Brain pericyte (primary cell): ENCODE measurements at regions not wholly inside any gene's neighbourhood (a gene's known extent, or its start where the extent isn't known, plus 50 kb on each side); places are given as distances from the start of the nearest gene placed in this dataset.
A peak's percentile ranks its signal among the peaks of the same experiment; 100 is the strongest.

ENCODE experiments used
- DNase-seq: peaks from one replicate; pipeline ENCODE4 v3.0.0-alpha.2; 2012; ENCODE audit warnings: low read depth, low spot score

DNA sequence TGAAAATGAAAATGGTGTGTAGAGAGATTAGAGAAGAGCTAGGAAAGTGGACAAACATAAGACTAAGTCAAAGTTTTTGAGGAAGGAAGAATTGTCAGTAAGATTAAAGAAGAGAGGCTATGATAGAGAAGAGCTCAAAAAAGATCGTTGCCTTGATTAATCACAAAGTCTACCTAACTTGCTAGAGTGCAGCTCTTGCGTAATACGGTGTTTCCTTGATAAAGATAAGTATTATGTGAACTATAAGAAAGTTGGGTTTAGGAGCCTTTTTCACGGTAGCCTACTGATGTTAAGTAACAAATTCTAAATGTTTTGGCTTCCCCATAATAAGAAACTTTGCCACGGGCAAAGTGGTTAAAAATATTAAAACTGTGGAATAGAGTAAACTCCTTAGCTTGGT, 226.4 kb upstream of the NRXN1 start:
- DNase-seq = no peak

DNA sequence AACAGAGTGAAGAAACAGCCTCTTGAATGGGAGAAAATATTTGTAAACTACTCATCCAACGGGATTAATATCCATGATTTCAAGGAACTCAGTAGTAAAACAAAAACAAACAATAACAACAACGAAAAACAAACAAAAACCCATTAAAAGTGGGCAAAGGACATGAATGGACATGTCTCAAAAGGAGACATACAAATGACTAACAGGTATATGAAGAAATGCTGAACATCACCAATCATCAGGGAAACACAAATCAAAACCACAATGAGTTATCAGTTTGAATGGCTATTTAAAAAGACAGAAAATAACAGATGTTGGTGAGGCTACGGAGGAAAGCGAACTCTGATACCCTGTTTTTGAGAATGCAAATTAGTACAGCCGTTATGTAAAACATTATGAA, 224.8 kb upstream of the NRXN1 start:
- no peak for DNase-seq

DNA sequence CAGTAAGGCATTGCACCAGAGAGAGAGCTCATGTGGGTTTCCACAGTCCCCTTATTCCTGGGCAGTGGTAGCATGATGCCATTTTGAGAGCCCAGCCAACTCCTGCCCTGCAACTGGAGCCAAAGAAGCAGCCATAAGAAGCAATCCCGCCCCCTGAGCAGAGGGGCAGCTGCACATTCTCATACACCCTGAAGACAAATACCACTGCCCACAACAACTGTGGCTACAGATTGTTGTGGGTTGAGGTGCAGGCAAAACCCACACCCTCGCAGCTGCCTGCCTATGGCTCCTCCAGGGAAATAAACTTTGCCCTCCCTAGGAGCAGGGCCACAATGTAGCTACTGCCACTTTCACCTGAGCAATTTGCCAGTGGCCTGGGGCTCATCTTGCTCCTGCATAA, 219.4 kb upstream of the NRXN1 start:
- DNase-seq = no peak

DNA sequence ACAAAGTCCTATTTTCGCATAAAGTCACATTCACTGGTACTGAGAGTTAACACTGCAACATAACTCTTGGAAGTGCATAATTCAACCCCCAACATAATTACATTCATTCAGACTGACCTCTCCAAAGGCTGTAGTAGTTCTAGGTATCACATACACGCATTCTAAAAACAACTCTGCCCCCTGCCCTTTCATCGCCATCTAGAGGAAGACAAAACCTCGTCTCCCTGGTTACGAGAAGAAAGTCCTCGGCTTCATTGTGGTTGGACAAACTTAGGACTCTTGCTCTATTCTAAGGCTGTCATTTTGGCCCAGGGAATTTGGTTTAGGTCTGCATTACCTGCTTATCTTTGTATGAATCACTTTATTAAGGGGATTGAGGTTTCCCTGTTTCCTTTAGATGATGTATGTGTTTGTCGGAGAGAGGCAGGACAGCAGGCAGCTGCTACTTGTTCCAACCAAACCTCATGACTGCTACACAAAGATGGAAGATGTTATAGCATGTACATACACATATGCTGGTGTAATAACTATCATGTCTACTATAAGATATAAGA, 215.4 kb upstream of the NRXN1 start:
- DNase-seq = no peak

DNA sequence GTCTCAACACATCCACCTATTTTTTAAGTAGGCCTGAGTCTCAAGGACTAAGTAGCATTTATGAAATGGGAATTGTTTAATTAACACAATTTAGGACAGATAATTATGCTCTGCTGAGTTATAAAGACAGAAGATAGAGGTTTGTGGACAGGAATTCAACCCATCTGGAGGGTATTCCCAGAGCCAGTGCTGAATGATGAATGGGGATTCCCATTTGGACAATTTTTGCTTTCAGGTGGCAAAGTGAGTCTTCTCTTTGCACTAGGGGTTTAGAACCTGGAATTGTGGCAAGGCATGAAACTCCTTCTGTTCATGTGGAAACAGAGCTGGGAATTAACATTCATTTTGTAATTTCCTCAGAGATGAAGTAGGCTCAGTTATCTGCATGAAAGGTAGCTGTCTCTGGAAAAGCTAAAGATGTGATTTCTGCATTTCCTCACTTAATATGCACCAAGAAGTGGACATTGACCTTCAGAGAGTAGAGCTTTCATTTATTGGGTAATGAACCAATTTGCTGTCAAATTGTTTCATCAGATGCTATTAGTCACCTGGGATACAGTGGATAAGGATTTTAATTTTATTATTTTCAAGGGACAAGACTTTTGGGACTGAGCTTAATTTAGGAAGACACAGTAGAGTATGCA, 212.1 kb upstream of the NRXN1 start:
- DNase-seq = no peak

DNA sequence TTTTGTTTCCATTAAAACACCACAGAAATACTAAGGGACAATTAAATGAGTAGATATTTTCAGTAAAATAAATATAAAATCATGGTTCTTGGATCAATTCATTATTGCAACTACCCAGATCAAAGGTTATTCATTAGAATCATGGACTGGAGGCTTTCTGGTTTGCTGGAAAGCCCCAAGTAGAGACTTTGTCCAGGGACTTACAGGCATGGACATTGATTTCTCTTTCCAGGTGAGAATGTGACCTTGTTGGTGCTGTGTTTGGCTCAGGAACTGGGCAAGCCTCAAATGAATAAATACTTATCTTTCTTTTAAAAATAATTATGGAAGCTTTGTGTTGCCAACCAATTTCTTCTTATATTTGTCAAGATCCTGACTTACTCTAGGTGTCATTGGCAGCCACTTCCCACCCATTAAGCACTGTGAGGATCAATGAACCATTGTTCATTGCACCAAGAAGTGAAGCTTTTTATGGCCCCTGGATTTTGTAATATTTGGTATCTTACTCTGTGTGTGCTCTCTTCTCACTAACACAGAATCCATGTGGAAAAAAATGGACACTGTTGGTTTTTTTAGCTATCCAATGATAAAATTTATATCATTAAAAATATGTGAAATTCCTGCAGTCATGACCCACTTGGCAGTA, 205.8 kb upstream of the NRXN1 start:
- no peak for DNase-seq

DNA sequence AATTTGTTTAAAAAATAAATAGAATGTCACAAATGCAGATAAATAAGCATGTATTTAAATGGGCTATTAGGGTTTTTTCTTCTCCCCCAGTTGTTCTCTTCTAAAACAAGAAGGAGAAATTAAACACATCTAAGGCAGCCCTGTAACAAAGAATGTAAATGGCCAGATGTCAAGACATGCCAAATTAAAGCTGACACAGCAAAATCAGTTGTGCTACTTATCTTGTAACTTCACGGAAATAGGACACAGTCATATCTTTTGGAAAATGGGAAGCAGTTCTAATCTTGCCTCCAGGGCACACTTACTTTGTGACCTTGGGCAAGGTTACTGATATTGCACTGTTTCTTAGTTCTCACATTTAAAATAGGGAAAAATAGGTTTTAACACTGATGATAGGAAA, 200.1 kb upstream of the NRXN1 start:
- DNase-seq = no peak

DNA sequence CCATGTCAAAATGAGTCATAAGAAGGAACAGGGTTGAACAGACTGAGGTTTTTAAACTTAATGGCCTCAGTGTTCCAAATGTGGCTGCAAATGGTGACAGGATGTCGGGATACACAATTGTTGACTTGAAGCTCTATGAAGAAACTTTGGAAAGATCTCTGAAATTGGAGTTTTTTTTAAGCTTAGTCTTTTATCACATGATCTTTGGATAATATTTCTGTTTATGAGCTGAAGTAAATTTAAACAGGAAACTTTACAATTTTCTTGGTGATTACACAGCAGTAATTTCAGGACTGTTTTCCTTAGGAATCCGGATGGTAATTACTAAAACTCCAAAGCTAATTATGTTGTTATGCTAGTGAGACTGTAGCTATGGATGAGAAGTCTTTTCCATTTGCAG, 199.1 kb upstream of the NRXN1 start:
- DNase-seq = no peak

DNA sequence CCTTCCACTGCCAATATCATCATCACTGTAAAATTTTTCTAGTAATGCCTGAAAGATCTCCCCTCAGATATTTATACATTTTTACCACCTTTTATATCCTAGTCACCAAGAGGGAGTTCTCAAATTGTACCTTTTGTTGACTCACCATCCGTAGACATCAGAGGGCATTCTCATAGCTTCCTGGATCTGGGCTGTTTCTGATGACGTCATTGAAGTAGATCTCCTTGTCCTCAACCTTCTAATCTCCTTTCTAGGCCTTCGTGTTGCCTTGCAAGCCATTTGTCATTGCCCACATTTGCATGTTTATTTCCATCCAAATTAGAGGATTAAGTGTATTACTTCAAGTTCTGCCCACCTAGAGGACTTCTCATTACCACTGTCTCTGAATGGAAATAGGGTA, 193.4 kb upstream of the NRXN1 start:
- no peak for DNase-seq

DNA sequence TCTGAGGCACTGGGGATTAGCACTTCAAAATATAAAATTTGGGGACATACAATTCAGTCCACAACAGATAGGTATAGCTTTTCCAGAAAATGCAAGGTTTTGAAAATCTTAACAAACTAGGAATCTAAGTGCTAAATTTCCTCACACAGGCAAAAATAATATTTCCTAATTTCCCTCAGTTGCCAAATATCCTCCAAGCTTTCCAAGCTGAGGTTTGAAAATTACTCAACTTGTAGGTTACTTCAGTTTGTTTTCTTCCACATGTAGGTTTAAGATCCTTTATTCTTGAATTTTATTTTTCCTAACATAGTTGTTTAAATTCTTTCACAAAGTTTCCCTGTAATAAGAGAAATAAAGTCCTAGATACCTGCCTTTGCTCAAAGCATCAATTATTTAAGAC, 192.9 kb upstream of the NRXN1 start:
- no peak for DNase-seq

DNA sequence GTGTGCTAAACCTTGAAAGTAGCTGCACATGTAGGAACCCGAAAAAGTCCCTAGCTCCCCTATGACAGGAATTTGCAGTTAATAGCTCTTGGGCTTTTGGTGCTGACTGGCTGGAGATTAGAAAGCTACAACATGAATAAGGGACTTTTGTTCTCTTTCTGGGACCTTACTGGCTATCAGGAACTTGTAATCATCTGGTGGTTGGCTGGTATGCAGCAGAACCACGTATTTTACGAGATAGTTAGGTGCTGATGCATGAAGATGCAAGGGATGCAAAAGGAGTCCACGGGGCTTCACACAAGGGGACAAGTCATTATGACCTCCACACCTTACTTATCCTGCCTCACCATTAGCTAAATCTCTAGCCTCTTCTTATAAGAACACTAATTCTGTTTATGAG, 190.2 kb upstream of the NRXN1 start:
- DNase-seq = no peak

DNA sequence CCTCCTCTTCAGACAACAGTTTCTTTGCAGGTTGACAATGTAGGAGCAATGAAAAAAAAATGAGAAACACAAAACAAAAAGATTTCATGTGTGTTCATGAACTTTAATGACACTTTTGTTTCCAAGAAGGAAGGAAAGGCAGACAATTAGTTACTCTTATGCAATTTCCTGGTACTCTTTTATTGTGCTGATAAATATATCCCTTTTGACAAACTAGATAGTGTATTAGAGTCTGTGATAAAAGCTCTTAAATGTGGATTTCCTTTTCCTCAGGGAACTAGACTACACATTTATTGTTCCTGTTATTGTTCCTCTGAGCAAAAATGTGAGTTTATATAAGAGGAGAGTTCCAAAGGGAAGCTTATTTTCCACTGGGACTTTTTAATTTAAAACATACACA, 188.7 kb upstream of the NRXN1 start:
- DNase-seq = no peak

DNA sequence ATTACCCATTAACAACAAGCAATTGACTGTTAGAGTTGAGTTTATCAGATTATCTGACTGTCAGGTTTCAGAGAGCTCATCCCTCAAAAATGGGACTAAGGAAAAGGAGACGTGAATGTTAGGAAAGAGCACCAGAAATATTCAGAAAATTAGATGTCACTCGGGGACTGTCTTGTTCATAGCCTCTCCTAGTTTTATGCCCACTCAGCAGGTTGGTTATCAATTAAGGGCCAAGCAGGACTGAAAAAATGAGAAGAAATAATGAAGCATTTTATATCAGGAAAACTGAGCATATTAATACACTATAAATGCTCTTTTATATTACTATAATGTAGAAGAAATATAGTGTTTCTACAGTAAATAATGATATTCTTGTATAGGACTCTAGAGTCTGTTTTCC, 188.1 kb upstream of the NRXN1 start:
- DNase-seq = no peak

DNA sequence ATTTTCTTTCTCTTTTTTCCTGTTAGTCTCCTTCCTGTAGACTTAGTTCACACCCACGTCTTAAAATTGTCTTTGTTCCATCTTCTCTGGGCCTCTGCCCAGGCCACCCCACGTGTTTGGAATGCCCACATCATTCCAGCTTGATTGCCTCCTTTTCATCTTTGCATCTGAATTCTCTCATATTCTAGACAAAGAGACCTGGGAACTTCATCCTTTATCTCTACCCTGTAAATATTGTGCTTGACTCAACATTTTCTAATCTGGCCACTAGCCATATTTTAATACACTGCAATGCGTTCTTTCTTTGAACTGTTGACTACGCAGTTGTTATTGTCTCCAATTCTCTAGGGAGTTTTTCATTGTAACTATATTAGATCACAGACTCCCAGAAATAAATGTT, 187.5 kb upstream of the NRXN1 start:
- no peak for DNase-seq

DNA sequence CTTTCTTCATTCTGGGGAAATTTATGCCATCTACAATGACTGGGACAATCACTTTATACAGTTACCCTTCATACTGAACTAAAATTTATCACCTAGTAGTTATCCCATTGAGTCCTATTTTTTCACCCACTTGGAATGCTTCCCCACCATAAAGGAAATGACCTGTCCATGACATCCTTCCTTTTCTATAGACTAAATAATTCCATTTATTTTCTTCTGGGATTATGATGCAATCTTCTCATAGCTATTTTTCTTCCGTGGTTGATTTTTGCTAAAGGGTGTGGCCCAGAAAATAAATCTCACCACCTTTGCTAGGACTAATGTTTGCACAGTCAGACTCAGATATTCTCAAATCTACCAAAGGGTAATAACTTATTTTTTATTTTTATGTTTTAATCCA, 186.1 kb upstream of the NRXN1 start:
- no peak for DNase-seq

DNA sequence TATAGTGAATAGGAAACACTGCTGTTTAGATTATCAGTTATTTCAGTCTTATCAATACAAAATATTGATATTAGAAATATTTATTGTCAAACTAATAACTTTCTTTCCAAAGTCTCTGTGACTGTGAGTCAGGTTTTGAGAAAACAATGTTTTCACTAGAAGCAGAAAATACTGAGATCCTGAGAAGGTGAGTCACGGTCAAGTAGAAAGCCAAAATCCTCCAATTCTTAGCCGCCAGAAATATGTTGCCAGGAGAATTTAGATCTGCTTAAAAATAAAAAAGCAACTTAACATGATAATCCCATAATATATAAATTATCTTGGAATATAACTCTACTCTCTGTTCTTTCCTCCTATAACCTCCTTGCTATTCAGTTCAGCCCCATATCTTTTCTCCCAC, 181.9 kb upstream of the NRXN1 start:
- no peak for DNase-seq

DNA sequence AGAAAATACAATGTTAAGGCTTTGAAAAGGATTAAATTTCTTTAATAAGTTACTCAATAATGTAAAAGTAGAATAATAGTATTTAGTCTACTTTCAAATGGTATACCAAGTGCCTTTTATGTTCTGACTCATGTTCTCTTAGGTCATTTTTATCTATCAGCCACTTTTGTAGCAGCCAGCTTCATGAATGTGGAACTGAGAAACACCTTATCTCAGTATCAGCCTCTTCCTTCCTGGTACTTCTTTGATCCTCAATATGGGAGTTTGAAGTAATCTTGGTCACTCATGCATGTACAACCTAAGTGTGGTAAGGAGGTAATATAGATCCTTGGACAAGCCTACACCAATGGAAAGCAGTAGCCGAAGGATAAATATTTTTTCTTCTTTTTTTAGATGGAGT, 180.4 kb upstream of the NRXN1 start:
- no peak for DNase-seq

DNA sequence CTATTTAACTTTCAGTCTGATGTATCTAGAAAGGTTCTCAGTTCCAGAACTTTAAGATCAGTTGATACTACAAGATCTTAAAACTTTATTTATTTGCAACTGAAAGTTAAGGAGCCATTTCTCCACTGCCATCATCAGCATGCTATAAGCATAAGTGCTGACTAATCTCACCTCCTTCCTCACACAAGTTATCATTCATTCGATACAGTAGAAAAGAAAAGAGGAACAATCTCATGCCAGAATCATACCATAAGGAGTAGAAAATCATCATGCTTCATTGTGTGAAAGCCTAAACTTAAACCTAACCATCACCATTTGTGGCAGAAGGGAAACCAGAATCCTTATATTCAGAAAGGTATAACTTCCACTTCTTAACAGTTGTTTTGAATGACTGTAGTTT, 176.6 kb upstream of the NRXN1 start:
- no peak for DNase-seq

DNA sequence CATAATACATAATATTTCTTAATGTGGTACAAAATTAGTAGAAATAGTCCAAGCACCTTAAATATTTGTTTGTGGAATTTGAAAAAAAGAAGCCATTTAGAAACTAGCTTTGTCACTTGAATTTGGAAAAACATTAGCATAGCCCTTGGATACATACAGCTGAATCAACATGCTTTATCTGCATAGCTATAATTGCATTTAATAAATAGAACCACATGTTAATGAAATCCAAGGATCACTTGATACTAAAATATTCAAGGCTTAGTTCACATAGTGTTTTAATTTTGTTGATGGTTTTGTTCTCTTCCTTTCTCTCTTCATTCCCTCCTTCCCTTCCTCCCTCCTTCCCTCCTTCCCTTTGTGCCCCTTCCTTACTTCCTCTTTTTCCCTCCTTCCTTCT, 169.4 kb upstream of the NRXN1 start:
- no peak for DNase-seq

DNA sequence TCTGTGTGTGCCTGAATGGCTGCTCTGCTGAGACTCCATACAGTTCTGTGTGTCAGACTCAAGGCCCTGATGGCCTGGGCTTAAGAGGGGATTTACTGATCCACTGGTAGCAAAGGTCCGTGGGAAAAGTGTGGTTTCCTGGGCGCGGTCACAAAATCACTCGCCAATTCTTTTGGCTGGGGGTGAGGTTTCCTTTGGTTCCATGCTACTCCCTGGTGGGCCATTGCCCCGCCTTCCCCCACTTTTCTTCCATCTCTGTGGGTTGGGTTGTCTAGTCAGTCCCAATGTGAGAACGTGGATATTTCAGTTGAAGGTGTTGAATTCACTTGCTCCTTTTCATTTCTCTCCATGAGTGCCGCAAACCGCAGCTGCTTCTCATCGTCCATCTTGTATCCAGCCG, 162.7 kb upstream of the NRXN1 start:
- DNase-seq = no peak

DNA sequence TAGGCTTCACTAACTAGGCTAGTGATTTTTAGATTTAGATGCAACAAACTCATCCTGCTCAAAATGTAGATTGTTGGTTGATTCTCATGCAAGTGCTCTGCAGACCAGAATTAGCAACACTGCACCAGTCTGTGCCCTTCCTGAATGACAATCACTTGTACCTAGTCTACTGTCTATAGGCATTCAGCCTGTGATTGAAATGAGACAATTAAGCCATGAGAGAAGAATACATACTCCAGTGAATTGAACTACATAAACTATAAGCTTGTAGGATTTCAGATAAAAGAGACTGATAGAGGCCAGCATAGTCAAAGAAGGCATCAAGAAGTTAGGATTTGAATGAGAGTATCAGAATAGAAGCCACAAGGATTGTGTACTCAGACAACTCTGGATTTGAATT, 138.3 kb upstream of the NRXN1 start:
- DNase-seq = no peak

DNA sequence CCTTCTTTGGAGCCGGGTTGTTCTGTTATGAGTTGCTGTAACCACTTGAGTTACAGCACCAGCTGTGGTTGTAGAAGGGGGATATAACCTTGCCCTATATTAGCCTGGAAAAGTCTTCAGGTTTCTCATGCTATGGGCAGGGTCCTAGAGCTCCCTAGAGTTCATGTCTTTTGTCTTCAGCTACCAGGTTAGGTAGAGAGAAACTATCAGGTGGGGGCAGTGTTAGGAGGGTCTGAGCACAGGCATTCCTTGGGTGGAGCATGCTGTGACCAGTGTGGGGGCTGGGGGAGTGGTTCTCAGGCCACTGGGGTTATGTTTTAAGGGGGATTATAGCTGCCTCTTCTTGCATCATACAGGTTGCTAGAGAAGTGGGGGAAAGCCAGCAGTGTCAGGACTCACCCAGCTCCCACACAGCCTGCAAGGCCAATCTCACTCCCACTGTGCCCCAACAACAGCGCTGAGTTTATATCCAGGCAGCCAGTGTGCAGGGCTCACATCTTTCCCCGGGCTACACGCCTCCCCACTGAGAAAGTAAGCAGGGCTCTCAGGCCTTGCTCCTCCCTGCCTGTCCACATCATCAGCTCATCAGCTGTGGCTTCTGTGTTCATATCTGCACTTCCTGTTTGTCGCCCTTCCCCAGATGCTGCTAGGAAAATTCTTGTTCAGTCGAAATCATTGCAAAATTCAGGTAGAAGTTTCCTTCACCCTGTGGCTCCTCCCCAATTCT, 133.8 kb upstream of the NRXN1 start:
- peak; percentile 21 for DNase-seq

DNA sequence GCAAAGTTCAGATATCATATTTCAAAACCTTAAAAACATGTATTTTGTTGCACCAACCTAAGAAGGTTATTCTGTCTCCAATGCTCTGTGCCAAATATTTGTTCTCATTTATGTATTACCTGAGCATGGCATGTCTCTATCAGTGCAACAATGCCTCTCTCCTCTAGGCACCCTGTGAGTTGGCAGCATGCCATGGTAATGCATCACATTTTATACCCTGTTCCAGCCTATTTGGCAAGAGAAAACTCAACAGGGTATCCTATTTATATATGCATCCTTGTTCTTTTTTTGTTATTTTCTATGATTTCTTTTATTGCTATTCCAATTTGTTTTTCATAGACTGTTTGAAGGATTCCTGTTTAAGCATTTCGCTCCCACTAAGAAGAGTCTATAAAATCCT, 126.3 kb upstream of the NRXN1 start:
- DNase-seq = no peak
